Fibroblast of lung (primary cell): ENCODE measurements at regions not wholly inside any gene's neighbourhood (a gene's known extent, or its start where the extent isn't known, plus 50 kb on each side); places are given as distances from the start of the nearest gene placed in this dataset.

Source experiments
- DNase-seq, 2 donors: peaks; one replicate each; pipeline versions ENCODE4 v3.0.0 to v3.0.0-alpha.2; 2010; ENCODE audit warnings: low read depth in 2 of 2
- H2AFZ ChIP-seq: 2 replicates; pipeline ENCODE4 v1.5.1; 2012; ENCODE audit warnings: low read length, control low read depth, inconsistent platforms
- H3K27ac ChIP-seq: 2 replicates; pipeline ENCODE4 v1.5.1; 2011; ENCODE audit warnings: low read length, control low read depth; ENCODE audit not compliant: insufficient read depth
- H3K27me3 ChIP-seq: 2 replicates; pipeline ENCODE4 v1.5.1; 2011; ENCODE audit warnings: mild to moderate bottlenecking, low read length; ENCODE audit not compliant: control insufficient read depth, insufficient read depth
- H3K36me3 ChIP-seq: 2 replicates; pipeline ENCODE4 v1.5.1; 2011; ENCODE audit warnings: low read length; ENCODE audit not compliant: control insufficient read depth, insufficient read depth
- H3K4me1 ChIP-seq: 2 replicates; pipeline ENCODE4 v1.5.1; 2011; ENCODE audit warnings: low read length; ENCODE audit not compliant: control insufficient read depth, insufficient read depth; ENCODE audit errors: extremely low read depth
- H3K4me2 ChIP-seq: 2 replicates; pipeline ENCODE4 v1.5.1; 2011; ENCODE audit warnings: low read length, control low read depth; ENCODE audit not compliant: insufficient read depth; ENCODE audit errors: extremely low read depth
- H3K4me3 ChIP-seq, 4 experiments: fragments of 200-600 bp in 1 of 4; sonication (generic) in 1 of 4; replicated peaks in 1 of 4; 2 replicates each; pipeline ENCODE4 v1.5.1; 2011 to 2016; ENCODE audit warnings: low read length in 4 of 4, low read depth in 3 of 4, mild to moderate bottlenecking in 3 of 4, control low read depth in 2 of 4, inconsistent platforms in 1 of 4, mixed read lengths in 1 of 4; ENCODE audit not compliant: insufficient read depth in 1 of 4; ENCODE audit errors: control extremely low read depth in 1 of 4
- H3K79me2 ChIP-seq: 2 replicates; pipeline ENCODE4 v1.5.1; 2012; ENCODE audit warnings: mild to moderate bottlenecking, low read length, inconsistent platforms; ENCODE audit not compliant: control insufficient read depth, insufficient read depth
- H3K9ac ChIP-seq: 2 replicates; pipeline ENCODE4 v1.5.1; 2011; ENCODE audit warnings: mild to moderate bottlenecking, low read length, control low read depth; ENCODE audit not compliant: insufficient read depth
- H3K9me3 ChIP-seq: 2 replicates; pipeline ENCODE4 v1.5.1; 2012; ENCODE audit warnings: low read depth, low read length; ENCODE audit not compliant: control insufficient read depth, insufficient read depth
- H4K20me1 ChIP-seq: 2 replicates; pipeline ENCODE4 v1.5.1; 2011; ENCODE audit warnings: low read length; ENCODE audit not compliant: control insufficient read depth, insufficient read depth; ENCODE audit errors: extremely low read depth
- CTCF ChIP-seq, 2 donors: IDR thresholded peaks in 1 of 2; conservative IDR thresholded peaks in 1 of 2; 1 replicate in 1 of 2; 2 replicates in 1 of 2; pipeline ENCODE4 v1.5.1; 2011 to 2012; ENCODE audit warnings: low read length in 2 of 2, control low read depth in 1 of 2, inconsistent platforms in 1 of 2, low read depth in 1 of 2, mild to moderate bottlenecking in 1 of 2
- EZH2 ChIP-seq: IDR thresholded peaks from 2 replicates; pipeline ENCODE4 v1.5.1; 2012; ENCODE audit warnings: low read length, control low read depth, mild to moderate bottlenecking; ENCODE audit errors: missing control alignments

- Histone ChIP-seq H3K9me3 (no peaks in the 10 kb centered on the region), H3K4me3 (no peak overlapping the region), H3K4me1 (no peaks in the 10 kb centered on the region), H3K4me2 (no peak overlapping the region), H2AFZ (no peak overlapping the region), H3K27me3 (no peaks in the 10 kb centered on the region), H3K79me2 (no peaks in the 10 kb centered on the region), H3K9ac (no peak overlapping the region), H3K27ac (no peak overlapping the region), H4K20me1 (no peaks in the 10 kb centered on the region), H3K36me3 (no peaks in the 10 kb centered on the region)
- DNase-seq: no peak
- TF ChIP-seq CTCF (conservative IDR thresholded peaks at IDR 0.05 in 1 of 2, IDR thresholded peaks at IDR 0.05 in 1 of 2; ENCODE audit: low read depth in 1 of 2, low read length in 2 of 2): no peak
Measured at GRCh38 chr16:79954921-79955705, 354.6 kb upstream of the MAF start.

GRCh38 chr16:79950932-79951719, 350.6 kb upstream of the MAF start:
- no peaks in the 10 kb centered on the region for H3K4me1 ChIP-seq
- no peak for TF ChIP-seq CTCF (conservative IDR thresholded peaks at IDR 0.05 in 1 of 2, IDR thresholded peaks at IDR 0.05 in 1 of 2; ENCODE audit: low read depth in 1 of 2, low read length in 2 of 2)
- TF ChIP-seq EZH2: no peak
- no peak overlapping the region for H2AFZ ChIP-seq
- no peaks in the 10 kb centered on the region for H3K36me3 ChIP-seq
- no peak overlapping the region for H3K4me3 ChIP-seq
- H3K27me3 ChIP-seq: no peaks in the 10 kb centered on the region
- no peak overlapping the region for H3K4me2 ChIP-seq
- no peaks in the 10 kb centered on the region for H3K79me2 ChIP-seq
- H3K9me3 ChIP-seq: no peaks in the 10 kb centered on the region
- no peak for DNase-seq
- no peaks in the 10 kb centered on the region for H4K20me1 ChIP-seq
- H3K9ac ChIP-seq: no peak overlapping the region
- H3K27ac ChIP-seq: no peak overlapping the region

- Histone ChIP-seq H4K20me1 (no peaks in the 10 kb centered on the region), H3K4me3 (no peak overlapping the region), H3K36me3 (no peaks in the 10 kb centered on the region), H3K9ac (no peak overlapping the region), H2AFZ (no peak overlapping the region), H3K27ac (no peak overlapping the region), H3K4me1 (no peaks in the 10 kb centered on the region), H3K4me2 (no peak overlapping the region), H3K79me2 (no peaks in the 10 kb centered on the region), H3K27me3 (no peaks in the 10 kb centered on the region), H3K9me3 (no peaks in the 10 kb centered on the region)
- TF ChIP-seq CTCF (conservative IDR thresholded peaks at IDR 0.05 in 1 of 2, IDR thresholded peaks at IDR 0.05 in 1 of 2; ENCODE audit: low read depth in 1 of 2, low read length in 2 of 2) (no peak), EZH2 (no peak)
- DNase-seq: no peak
Measured at GRCh38 chr16:79949417-79949816, 348.9 kb upstream of the MAF start.
